ENCODE measurements at regions not wholly inside any gene's neighbourhood (a gene's known extent, or its start where the extent isn't known, plus 50 kb on each side); places are given as distances from the start of the nearest gene placed in this dataset.
"Not testable (repeated sequence)": the region's sequence is repeated elsewhere in the genome, so short reads cannot be mapped to it uniquely, and the experiment has no call there.

DNA sequence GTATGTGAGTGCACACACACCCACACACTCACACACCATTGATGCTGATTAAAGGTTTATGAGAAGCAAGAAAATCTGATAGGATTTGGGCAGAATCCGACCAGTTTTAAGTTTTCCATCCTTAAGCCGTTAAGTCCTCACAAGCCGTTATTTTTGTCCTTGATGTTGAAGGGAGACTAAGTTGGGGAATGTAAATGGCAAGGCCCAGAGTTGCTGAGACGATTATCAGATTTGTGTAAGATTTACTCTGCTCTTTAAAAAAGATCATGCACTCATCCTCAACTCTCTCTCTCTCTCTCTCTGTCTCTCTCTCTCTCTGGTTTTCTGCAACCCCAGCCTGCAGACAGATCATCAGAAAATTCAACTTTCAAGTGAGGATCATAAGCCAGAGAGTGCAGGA, 238.8 kb downstream of the SMAD2 start:
- DNase-seq (ENCODE audit: extremely low spot score), result no peak

DNA sequence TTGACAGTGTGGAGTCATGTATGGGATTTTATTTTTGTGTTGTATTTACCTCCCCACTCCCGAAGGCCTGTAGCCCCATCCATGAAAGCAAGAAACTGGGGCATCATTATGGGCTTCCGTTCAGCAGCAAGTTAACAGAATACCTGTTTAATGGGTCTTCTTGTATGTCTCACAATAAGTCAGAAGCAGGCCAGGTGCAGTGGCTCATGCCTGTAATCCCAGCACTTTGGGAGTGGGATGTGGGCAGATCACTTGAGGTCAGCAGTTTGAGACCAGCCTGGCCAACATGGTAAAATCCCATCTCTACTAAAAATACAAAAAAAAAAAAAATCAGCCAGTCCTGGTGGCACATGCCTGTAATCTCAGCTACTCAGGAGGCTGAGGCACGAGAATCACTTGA, 239.7 kb downstream of the SMAD2 start:
- DNase-seq (ENCODE audit: extremely low spot score); CTCF ChIA-PET; POLR2A ChIA-PET: not testable (repeated sequence)

More for the DNA sequence above, 238.8 kb downstream of the SMAD2 start:
- CTCF ChIA-PET, result no interaction called here
- TF ChIP-seq, protein P1, sequence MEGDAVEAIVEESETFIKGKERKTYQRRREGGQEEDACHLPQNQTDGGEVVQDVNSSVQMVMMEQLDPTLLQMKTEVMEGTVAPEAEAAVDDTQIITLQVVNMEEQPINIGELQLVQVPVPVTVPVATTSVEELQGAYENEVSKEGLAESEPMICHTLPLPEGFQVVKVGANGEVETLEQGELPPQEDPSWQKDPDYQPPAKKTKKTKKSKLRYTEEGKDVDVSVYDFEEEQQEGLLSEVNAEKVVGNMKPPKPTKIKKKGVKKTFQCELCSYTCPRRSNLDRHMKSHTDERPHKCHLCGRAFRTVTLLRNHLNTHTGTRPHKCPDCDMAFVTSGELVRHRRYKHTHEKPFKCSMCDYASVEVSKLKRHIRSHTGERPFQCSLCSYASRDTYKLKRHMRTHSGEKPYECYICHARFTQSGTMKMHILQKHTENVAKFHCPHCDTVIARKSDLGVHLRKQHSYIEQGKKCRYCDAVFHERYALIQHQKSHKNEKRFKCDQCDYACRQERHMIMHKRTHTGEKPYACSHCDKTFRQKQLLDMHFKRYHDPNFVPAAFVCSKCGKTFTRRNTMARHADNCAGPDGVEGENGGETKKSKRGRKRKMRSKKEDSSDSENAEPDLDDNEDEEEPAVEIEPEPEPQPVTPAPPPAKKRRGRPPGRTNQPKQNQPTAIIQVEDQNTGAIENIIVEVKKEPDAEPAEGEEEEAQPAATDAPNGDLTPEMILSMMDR (IDR thresholded peaks at IDR 0.05; ENCODE audit: control extremely low read depth, extremely low read depth, low read depth, missing control alignments), result no peak
- POLR2A ChIA-PET, result no interaction called here

DNA sequence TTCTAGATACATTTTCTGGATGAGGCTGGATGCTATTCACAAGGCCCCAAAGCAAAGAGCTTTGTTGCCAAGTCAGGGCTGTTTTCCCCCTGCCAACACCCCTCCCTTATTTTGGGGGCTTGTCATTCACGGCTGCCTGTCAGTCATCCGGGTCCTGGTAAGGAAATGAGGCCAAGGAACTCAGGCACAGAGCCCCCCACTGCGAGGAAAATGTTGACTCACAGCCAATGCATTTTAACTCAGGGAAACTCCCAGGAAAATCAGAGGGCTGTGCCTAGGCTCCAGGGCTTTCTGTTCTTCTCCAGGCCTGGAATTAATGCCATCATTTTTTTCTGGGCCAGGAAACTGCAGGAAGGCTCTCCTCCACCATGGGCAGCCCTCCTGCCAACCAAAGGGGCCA, 241.1 kb downstream of the SMAD2 start:
- CTCF ChIA-PET, result interaction anchor here (0.9 to 1.3 kb wide), 5 partner anchors 9 to 60 kb away, joined by 3 to 4 read pairs (median 3); no protein-coding TSS in a partner anchor
- TF ChIP-seq, protein P1 (IDR thresholded peaks at IDR 0.05; ENCODE audit: control extremely low read depth, extremely low read depth, low read depth, missing control alignments), result no peak
- POLR2A ChIA-PET, result no interaction called here
- no peak for DNase-seq (ENCODE audit: extremely low spot score)

DNA sequence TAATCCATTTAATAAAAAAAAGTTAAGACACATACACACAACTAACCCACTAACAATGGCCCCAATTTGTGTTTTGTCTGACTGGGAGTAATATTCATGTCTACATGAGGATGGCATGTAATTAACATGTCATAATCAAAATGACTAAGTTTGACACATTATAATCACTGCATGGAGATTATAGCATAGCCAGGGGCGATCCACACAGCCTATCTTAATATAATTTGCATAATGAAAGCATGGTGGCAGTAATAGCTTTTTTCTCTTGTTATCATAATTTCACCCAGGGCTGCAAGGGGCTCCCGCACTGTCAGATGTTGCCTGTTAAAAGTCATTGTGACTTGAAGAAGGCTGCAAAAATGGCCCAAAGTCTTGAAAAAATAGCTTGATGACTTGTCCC, 243.7 kb downstream of the SMAD2 start:
- DNase-seq (ENCODE audit: extremely low spot score), result no peak
- ChIA-PET POLR2A (no interaction called here), CTCF (no interaction called here)
- TF ChIP-seq, protein P1 (IDR thresholded peaks at IDR 0.05; ENCODE audit: control extremely low read depth, extremely low read depth, low read depth, missing control alignments), result no peak

DNA sequence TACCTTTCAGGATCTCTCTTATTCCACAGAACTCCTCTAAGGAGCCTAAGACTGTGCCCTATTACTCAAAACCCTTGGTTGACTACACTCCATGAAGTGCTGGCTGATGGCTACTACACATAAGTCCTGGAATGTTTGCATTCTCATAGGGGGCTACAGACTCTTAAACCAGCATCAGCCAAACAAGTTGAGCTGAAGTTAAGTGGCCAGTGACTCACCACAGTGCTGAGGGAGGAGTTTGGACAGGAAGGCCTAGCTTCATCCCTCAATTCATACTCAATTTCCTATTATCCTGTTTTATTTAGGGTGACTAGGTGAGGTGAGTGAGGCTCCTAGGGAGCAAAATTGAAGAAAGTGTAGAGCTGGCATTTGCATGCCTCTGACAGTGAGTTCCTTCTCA, 246.7 kb downstream of the SMAD2 start:
- ChIA-PET CTCF (interaction anchor here (1.4 to 3.7 kb wide), 4 partner anchors 10 to 65 kb away, joined by 3 to 13 read pairs (median 4); no protein-coding TSS in a partner anchor), POLR2A (no interaction called here)
- DNase-seq (ENCODE audit: extremely low spot score), result no peak
- TF ChIP-seq, protein P1 (IDR thresholded peaks at IDR 0.05; ENCODE audit: control extremely low read depth, extremely low read depth, low read depth, missing control alignments), result no peak

DNA sequence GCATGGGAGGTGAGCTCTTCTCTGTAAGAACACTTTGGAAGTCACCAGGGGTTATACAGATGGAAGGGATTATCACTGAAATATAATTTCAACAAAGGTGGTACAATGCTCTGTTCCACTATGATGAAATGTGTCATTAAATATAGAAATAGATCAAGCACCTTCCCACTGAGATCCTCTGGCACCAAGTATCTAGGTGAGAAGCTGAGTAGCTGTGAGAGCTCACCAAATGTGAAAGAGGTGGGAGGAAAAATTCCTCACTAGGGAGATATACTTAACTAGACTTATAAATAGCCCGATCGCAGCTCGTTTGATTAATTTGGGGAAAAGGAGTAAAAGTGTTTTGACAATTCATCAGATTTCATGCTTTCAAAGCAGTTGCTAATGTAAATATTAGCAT, 247.6 kb downstream of the SMAD2 start:
- TF ChIP-seq, protein P1 (IDR thresholded peaks at IDR 0.05; ENCODE audit: control extremely low read depth, extremely low read depth, low read depth, missing control alignments), result no peak
- no peak for DNase-seq (ENCODE audit: extremely low spot score)
- ChIA-PET POLR2A (no interaction called here), CTCF (interaction anchor here (1.4 to 3.7 kb wide), 4 partner anchors 9 to 66 kb away, joined by 3 to 13 read pairs (median 4); no protein-coding TSS in a partner anchor)

DNA sequence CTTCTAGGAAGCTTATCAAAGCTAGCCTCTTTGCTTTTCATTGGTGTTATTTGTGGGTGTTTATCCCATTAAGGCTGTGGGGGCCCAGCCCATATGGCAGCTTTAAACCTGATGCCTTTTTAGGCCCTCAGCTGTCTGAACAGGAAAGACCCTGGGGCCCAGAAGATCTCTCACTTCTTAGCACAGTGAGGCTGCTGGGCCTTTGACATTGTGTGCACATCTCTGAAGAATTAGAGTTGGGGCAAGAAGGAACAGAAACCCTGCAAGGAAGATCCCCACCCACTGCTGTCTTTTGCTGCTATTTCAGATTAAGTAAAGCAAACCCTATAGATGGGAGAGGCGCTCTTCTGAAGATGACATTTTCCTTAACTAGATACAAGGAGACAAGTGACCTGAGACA, 250.0 kb downstream of the SMAD2 start:
- ChIA-PET CTCF (interaction anchor here (1.1 to 2.9 kb wide), 5 partner anchors 9 to 74 kb away, joined by 3 to 16 read pairs (median 5); no protein-coding TSS in a partner anchor), POLR2A (no interaction called here)

More for the DNA sequence above, 250.0 kb downstream of the SMAD2 start:
- peak; percentile 61 for DNase-seq (ENCODE audit: extremely low spot score)
- TF ChIP-seq, protein P1 (IDR thresholded peaks at IDR 0.05; ENCODE audit: control extremely low read depth, extremely low read depth, low read depth, missing control alignments), result no peak
